CD14-positive monocyte (primary cell): ENCODE measurements at regions not wholly inside any gene's neighbourhood (a gene's known extent, or its start where the extent isn't known, plus 50 kb on each side); places are given as distances from the start of the nearest gene placed in this dataset.

ENCODE experiments used
- DNase-seq, 3 donors: peaks; one replicate each; pipeline ENCODE4 v3.0.0-alpha.2; 2011 to 2022
- H2AFZ ChIP-seq: 2 replicates; pipeline ENCODE4 v1.6.0; 2012; ENCODE audit warnings: mild to moderate bottlenecking, low read depth, low read length, inconsistent platforms; ENCODE audit not compliant: insufficient read depth, poor library complexity, severe bottlenecking
- H3K27ac ChIP-seq, 2 donors: 1 replicate in 1 of 2; 2 replicates in 1 of 2; pipeline ENCODE4 v1.5.1; 2012 to 2013; ENCODE audit warnings: low read length in 2 of 2, control low read depth in 1 of 2, inconsistent platforms in 1 of 2, low read depth in 1 of 2, mild to moderate bottlenecking in 1 of 2
- H3K27me3 ChIP-seq, 2 donors: one replicate each; pipeline versions ENCODE4 v1.6.0 to v1.6.1; 2011 to 2013; ENCODE audit warnings: low read length in 2 of 2; ENCODE audit not compliant: control insufficient read depth in 2 of 2, insufficient read depth in 2 of 2
- H3K36me3 ChIP-seq, 2 donors: replicated peaks in 1 of 2; 1 replicate in 1 of 2; 2 replicates in 1 of 2; pipeline versions ENCODE4 v1.5.1 to v1.6.1; 2012 to 2013; ENCODE audit warnings: low read length in 2 of 2, control low read depth in 1 of 2, inconsistent platforms in 1 of 2, mild to moderate bottlenecking in 1 of 2; ENCODE audit not compliant: insufficient read depth in 2 of 2, control insufficient read depth in 1 of 2
- H3K4me1 ChIP-seq, 2 donors: 1 replicate in 1 of 2; 2 replicates in 1 of 2; pipeline versions ENCODE4 v1.5.1 to v1.6.1; 2012 to 2013; ENCODE audit warnings: low read length in 2 of 2, control low read depth in 1 of 2, inconsistent platforms in 1 of 2, mild to moderate bottlenecking in 1 of 2, moderate library complexity in 1 of 2; ENCODE audit not compliant: insufficient read depth in 2 of 2, control insufficient read depth in 1 of 2
- H3K4me2 ChIP-seq: replicated peaks from 2 replicates; pipeline ENCODE3; 2012; ENCODE audit warnings: low read length, moderate library complexity, mild to moderate bottlenecking; ENCODE audit not compliant: poor library complexity, severe bottlenecking; ENCODE audit errors: extremely low read depth
- H3K4me3 ChIP-seq, 3 experiments: fragments of 200-600 bp in 1 of 3; sonication (generic) in 1 of 3; replicated peaks in 1 of 3; 1 replicate in 2 of 3; 2 replicates in 1 of 3; pipeline ENCODE4 v1.5.1; 2011 to 2013; ENCODE audit warnings: low read length in 3 of 3, mild to moderate bottlenecking in 3 of 3, control low read depth in 2 of 3, low read depth in 2 of 3, inconsistent platforms in 1 of 3, moderate library complexity in 1 of 3
- H3K79me2 ChIP-seq: 2 replicates; pipeline ENCODE4 v1.6.0; 2012; ENCODE audit warnings: mild to moderate bottlenecking, control low read depth, inconsistent platforms, low read length, moderate library complexity; ENCODE audit not compliant: insufficient read depth
- H3K9ac ChIP-seq: 2 replicates; pipeline ENCODE4 v1.6.0; 2017; ENCODE audit warnings: low read length, mild to moderate bottlenecking; ENCODE audit not compliant: insufficient read depth, poor library complexity, severe bottlenecking
- H3K9me3 ChIP-seq, 2 donors: replicated peaks in 1 of 2; 1 replicate in 1 of 2; 2 replicates in 1 of 2; pipeline versions ENCODE4 v1.5.1 to v1.6.1; 2012 to 2013; ENCODE audit warnings: low read length in 2 of 2, control low read depth in 1 of 2; ENCODE audit not compliant: control insufficient read depth in 1 of 2, insufficient read depth in 1 of 2
- H4K20me1 ChIP-seq: 2 replicates; pipeline ENCODE4 v1.6.0; 2012; ENCODE audit warnings: mild to moderate bottlenecking, low read length, control low read depth, moderate library complexity; ENCODE audit not compliant: insufficient read depth
- H3K27ac Mint-ChIP-seq, 7 donors: one replicate each; pipeline ENCODE4 v1.8.0; 2020; ENCODE audit warnings: mild to moderate bottlenecking in 7 of 7, mixed read lengths in 7 of 7, moderate library complexity in 6 of 7, inconsistent platforms in 2 of 7
- H3K27me3 Mint-ChIP-seq, 3 donors: one replicate each; pipeline ENCODE4 v1.8.0; 2021 to 2022; ENCODE audit warnings: low read depth in 3 of 3, mild to moderate bottlenecking in 3 of 3, mixed read lengths in 3 of 3, moderate library complexity in 3 of 3, inconsistent platforms in 1 of 3
- H3K36me3 Mint-ChIP-seq, 2 donors: one replicate each; pipeline ENCODE4 v1.8.0; 2020; ENCODE audit warnings: mixed read lengths in 2 of 2, inconsistent platforms in 1 of 2, mild to moderate bottlenecking in 1 of 2
- H3K4me1 Mint-ChIP-seq: one replicate; pipeline ENCODE4 v1.8.0; 2020; ENCODE audit warnings: mild to moderate bottlenecking, mixed read lengths
- H3K4me3 Mint-ChIP-seq, 2 donors: one replicate each; pipeline ENCODE4 v1.8.0; 2020; ENCODE audit warnings: mild to moderate bottlenecking in 2 of 2, mixed read lengths in 2 of 2, moderate library complexity in 1 of 2
- H3K9me3 Mint-ChIP-seq, 7 donors: one replicate each; pipeline ENCODE4 v1.8.0; 2020 to 2022; ENCODE audit warnings: mixed read lengths in 7 of 7, mild to moderate bottlenecking in 6 of 7, moderate library complexity in 6 of 7, inconsistent platforms in 2 of 7
- WGBS: methylation state at CpG from one replicate; pipeline ENCODE4 v1.1.5; 2013; ENCODE audit warnings: missing lambda C conversion rate; ENCODE audit not compliant: insufficient coverage; 5-methylcytosine and 5-hydroxymethylcytosine counted together
- intact Hi-C, 2 donors: fragments of 100-400 bp; cut with micrococcal nuclease; formaldehyde crosslinking; loops; one replicate each; pipeline versions ENCODE4 v1.15.0 to v1.15.1; 2023
- TF ChIP-seq, protein P1 (sequence below): fragments of 200-600 bp; IDR thresholded peaks from one replicate; pipeline ENCODE4 v1.8.0; 2022; ENCODE audit warnings: antibody characterized with exemption, mild to moderate bottlenecking

DNA sequence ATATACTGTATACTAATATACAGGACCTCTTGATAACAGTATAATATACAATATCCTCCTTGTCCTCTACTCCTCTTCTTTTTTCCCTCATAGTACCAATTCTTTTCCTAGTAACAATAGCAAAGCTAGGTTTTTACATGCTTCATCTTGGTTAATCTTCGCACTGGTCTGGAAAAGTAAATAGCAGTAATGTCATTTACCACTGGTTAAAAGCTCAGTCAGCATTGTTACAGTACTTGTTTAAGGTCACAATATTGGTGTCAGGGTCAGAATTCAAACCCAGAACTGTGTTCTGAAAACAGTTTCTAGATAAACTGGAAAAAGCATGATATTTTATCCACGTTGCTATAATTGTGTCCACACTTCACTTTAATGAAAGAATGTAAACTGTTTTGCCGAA, 692.4 kb upstream of the CDH6 start:
- Histone ChIP-seq H2AFZ (no peak overlapping the region), H4K20me1 (no peaks in the 10 kb centered on the region), H3K4me1 (no peaks in the 10 kb centered on the region), H3K9ac (no peak overlapping the region), H3K9me3 (peaks cover 8 to 11% of the 10 kb centered on the region in 2 donors), H3K27me3 (no peaks in the 10 kb centered on the region), H3K4me2 (no peak overlapping the region), H3K27ac (no peak overlapping the region), H3K4me3 (no peak overlapping the region), H3K36me3 (no peaks in the 10 kb centered on the region), H3K79me2 (no peaks in the 10 kb centered on the region)
- H3K4me3 Mint-ChIP-seq, result no peak overlapping the region
- peaks cover 0 to 9% (median 1%) of the 10 kb centered on the region in 7 donors for H3K9me3 Mint-ChIP-seq
- 100% methylated on average over 1 of the region's 3 CpGs for WGBS
- no peak overlapping the region for H3K27ac Mint-ChIP-seq
- H3K36me3 Mint-ChIP-seq, result no peaks in the 10 kb centered on the region
- no peaks in the 10 kb centered on the region for H3K27me3 Mint-ChIP-seq
- intact Hi-C loops, result no loop called here
- no peaks in the 10 kb centered on the region for H3K4me1 Mint-ChIP-seq
- DNase-seq, result no peak
- TF ChIP-seq, protein P1, sequence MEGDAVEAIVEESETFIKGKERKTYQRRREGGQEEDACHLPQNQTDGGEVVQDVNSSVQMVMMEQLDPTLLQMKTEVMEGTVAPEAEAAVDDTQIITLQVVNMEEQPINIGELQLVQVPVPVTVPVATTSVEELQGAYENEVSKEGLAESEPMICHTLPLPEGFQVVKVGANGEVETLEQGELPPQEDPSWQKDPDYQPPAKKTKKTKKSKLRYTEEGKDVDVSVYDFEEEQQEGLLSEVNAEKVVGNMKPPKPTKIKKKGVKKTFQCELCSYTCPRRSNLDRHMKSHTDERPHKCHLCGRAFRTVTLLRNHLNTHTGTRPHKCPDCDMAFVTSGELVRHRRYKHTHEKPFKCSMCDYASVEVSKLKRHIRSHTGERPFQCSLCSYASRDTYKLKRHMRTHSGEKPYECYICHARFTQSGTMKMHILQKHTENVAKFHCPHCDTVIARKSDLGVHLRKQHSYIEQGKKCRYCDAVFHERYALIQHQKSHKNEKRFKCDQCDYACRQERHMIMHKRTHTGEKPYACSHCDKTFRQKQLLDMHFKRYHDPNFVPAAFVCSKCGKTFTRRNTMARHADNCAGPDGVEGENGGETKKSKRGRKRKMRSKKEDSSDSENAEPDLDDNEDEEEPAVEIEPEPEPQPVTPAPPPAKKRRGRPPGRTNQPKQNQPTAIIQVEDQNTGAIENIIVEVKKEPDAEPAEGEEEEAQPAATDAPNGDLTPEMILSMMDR, result no peak

DNA sequence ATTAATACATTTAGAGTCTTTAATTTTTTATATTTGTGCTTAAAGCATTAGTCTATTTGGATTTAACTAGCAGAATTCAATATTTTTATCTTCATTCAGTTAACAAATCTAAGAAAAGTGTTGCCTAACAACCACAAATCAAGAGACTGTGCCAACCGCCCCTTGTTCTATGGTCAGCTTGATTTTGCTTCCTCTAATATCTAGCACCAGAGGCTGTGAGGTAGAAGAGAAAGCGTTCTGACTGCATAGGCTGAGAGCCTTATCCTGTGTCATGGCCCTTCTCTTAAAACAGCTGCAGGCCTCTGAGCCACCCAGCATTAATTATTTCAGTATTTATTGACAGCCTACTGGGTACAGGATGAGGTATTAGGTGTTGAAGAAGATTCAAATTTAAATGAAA, 693.0 kb upstream of the CDH6 start:
- Histone ChIP-seq H3K4me1 (no peaks in the 10 kb centered on the region), H2AFZ (no peak overlapping the region), H3K27ac (no peak overlapping the region), H3K27me3 (no peaks in the 10 kb centered on the region), H3K79me2 (no peaks in the 10 kb centered on the region), H3K4me2 (no peak overlapping the region), H4K20me1 (no peaks in the 10 kb centered on the region), H3K9ac (no peak overlapping the region), H3K4me3 (no peak overlapping the region), H3K9me3 (peaks cover 8 to 11% of the 10 kb centered on the region in 2 donors), H3K36me3 (no peaks in the 10 kb centered on the region)
- Mint-ChIP-seq H3K27me3 (no peaks in the 10 kb centered on the region), H3K27ac (no peak overlapping the region), H3K36me3 (no peaks in the 10 kb centered on the region), H3K4me1 (no peaks in the 10 kb centered on the region), H3K9me3 (peaks cover 0 to 9% (median 1%) of the 10 kb centered on the region in 7 donors), H3K4me3 (no peak overlapping the region)
- no CpG with 5 or more reads among the region's 2 CpGs for WGBS
- TF ChIP-seq, protein P1, result no peak
- DNase-seq, result no peak
- intact Hi-C loops, result no loop called here
